Prostate gland (tissue), 2 donors: ENCODE measurements at regions not wholly inside any gene's neighbourhood (a gene's known extent, or its start where the extent isn't known, plus 50 kb on each side); places are given as distances from the start of the nearest gene placed in this dataset.

Experiments
- POLR2AphosphoS5 ChIP-seq: sonication (generic); formaldehyde crosslinking; IDR thresholded peaks from one replicate; pipeline ENCODE4 v1.6.1; 2017; ENCODE audit warnings: antibody characterized with exemption
- TF ChIP-seq, protein P1 (sequence below), 4 experiments: fragments of 200-600 bp in 2 of 4; fragments of 450-650 bp in 2 of 4; sonication (generic) in 2 of 4; IDR thresholded peaks; 1 replicate in 3 of 4; 2 replicates in 1 of 4; pipeline ENCODE4 v1.5.1; 2016 to 2019; ENCODE audit warnings: antibody characterized with exemption in 4 of 4, mild to moderate bottlenecking in 2 of 4, moderate library complexity in 2 of 4

DNA sequence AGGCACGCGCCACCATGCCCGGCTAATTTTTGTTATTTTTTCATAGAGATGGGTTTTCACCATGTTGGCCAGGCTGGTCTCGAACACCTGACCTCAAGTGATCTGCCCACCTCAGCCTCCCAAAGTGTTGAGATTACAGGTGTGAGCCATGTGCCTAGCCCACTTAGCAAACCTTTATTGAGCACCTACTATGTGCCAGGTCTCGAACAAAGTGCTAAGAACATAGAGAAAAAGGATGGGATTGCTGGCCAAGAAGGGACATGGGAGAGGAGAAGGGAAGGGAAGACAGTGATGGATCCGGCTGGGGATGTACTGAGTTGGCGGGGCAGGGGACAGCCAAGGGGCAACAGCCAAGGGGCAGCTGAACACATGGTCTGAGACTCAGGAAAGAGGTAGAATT lies 55.6 kb upstream of the RPL11 start:
- no peak for TF ChIP-seq POLR2AphosphoS5
- TF ChIP-seq, protein P1, sequence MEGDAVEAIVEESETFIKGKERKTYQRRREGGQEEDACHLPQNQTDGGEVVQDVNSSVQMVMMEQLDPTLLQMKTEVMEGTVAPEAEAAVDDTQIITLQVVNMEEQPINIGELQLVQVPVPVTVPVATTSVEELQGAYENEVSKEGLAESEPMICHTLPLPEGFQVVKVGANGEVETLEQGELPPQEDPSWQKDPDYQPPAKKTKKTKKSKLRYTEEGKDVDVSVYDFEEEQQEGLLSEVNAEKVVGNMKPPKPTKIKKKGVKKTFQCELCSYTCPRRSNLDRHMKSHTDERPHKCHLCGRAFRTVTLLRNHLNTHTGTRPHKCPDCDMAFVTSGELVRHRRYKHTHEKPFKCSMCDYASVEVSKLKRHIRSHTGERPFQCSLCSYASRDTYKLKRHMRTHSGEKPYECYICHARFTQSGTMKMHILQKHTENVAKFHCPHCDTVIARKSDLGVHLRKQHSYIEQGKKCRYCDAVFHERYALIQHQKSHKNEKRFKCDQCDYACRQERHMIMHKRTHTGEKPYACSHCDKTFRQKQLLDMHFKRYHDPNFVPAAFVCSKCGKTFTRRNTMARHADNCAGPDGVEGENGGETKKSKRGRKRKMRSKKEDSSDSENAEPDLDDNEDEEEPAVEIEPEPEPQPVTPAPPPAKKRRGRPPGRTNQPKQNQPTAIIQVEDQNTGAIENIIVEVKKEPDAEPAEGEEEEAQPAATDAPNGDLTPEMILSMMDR (IDR thresholded peaks at IDR 0.05) = no peak
